Upper lobe of right lung (tissue), 1 donor: ENCODE measurements at regions not wholly inside any gene's neighbourhood (a gene's known extent, or its start where the extent isn't known, plus 50 kb on each side); places are given as distances from the start of the nearest gene placed in this dataset.

Source experiments
- ATAC-seq: fragments of 200-7000 bp; cut with Tn5 transposase; one replicate; pipeline ENCODE4 v1.9.1; 2020; ENCODE audit warnings: mild to moderate bottlenecking, moderate library complexity
- DNase-seq: peaks from one replicate; pipeline ENCODE4 v3.0.0-alpha.2; 2020
- H3K27ac ChIP-seq: fragments of 200-600 bp; one replicate; pipeline ENCODE4 v1.8.0; 2022
- H3K27me3 ChIP-seq: fragments of 200-600 bp; one replicate; pipeline ENCODE4 v1.8.0; 2022; ENCODE audit warnings: mild to moderate bottlenecking
- H3K36me3 ChIP-seq: fragments of 200-600 bp; one replicate; pipeline ENCODE4 v1.8.0; 2022
- H3K4me1 ChIP-seq: fragments of 200-600 bp; one replicate; pipeline ENCODE4 v1.8.0; 2022
- H3K4me3 ChIP-seq: fragments of 200-600 bp; one replicate; pipeline ENCODE4 v1.8.0; 2022; ENCODE audit warnings: mild to moderate bottlenecking
- H3K9me3 ChIP-seq: fragments of 200-600 bp; one replicate; pipeline ENCODE4 v1.8.0; 2022
- CTCF ChIP-seq: fragments of 200-600 bp; IDR thresholded peaks from one replicate; pipeline ENCODE4 v1.8.0; 2022; ENCODE audit warnings: antibody characterized with exemption
- intact Hi-C: fragments of 100-400 bp; cut with DNase I; formaldehyde crosslinking; loops from one replicate; pipeline ENCODE4 v1.11.0; 2022
- donor health status: DM: no; HTN: yes; CAD: no; lungs with severe emphysema.

- DNase-seq = no peak
- no peaks in the 10 kb centered on the region for H3K4me1 ChIP-seq
- intact Hi-C loops = no loop called here
- H3K27ac ChIP-seq = no peak overlapping the region
- ATAC-seq = no peak
- no peak overlapping the region for H3K4me3 ChIP-seq
- H3K27me3 ChIP-seq = no peaks in the 10 kb centered on the region
- TF ChIP-seq CTCF = no peak
- no peaks in the 10 kb centered on the region for H3K36me3 ChIP-seq
- H3K9me3 ChIP-seq = no peaks in the 10 kb centered on the region
Measured at GRCh38 chr12:91563011-91563765, 380.6 kb upstream of the DCN start.

GRCh38 chr12:91562476-91562875, 379.9 kb upstream of the DCN start:
- H3K4me3 ChIP-seq = peak overlapping the region; percentile 8
- ATAC-seq = peak; percentile 44
- H3K27ac ChIP-seq = no peak overlapping the region
- intact Hi-C loops = no loop called here
- no peak for TF ChIP-seq CTCF
- no peak for DNase-seq
- no peaks in the 10 kb centered on the region for H3K4me1 ChIP-seq
- H3K27me3 ChIP-seq = no peaks in the 10 kb centered on the region
- no peaks in the 10 kb centered on the region for H3K36me3 ChIP-seq
- no peaks in the 10 kb centered on the region for H3K9me3 ChIP-seq

GRCh38 chr12:91561958-91562325, 379.3 kb upstream of the DCN start:
- H3K27me3 ChIP-seq = no peaks in the 10 kb centered on the region
- H3K27ac ChIP-seq = no peak overlapping the region
- TF ChIP-seq CTCF = no peak
- no peak for DNase-seq
- intact Hi-C loops = no loop called here
- no peak overlapping the region for H3K4me3 ChIP-seq
- no peaks in the 10 kb centered on the region for H3K36me3 ChIP-seq
- H3K4me1 ChIP-seq = no peaks in the 10 kb centered on the region
- peak; percentile 32 for ATAC-seq
- H3K9me3 ChIP-seq = no peaks in the 10 kb centered on the region

- H3K27ac ChIP-seq = no peak overlapping the region
- no peak for TF ChIP-seq CTCF
- intact Hi-C loops = no loop called here
- no peak for ATAC-seq
- no peaks in the 10 kb centered on the region for H3K9me3 ChIP-seq
- H3K4me3 ChIP-seq = no peak overlapping the region
- H3K36me3 ChIP-seq = no peaks in the 10 kb centered on the region
- no peaks in the 10 kb centered on the region for H3K27me3 ChIP-seq
- DNase-seq = no peak
- no peaks in the 10 kb centered on the region for H3K4me1 ChIP-seq
Measured at GRCh38 chr12:91561301-91561957, 378.8 kb upstream of the DCN start.

GRCh38 chr12:91556909-91557308, 374.3 kb upstream of the DCN start:
- DNase-seq (peak; percentile 48), ATAC-seq (no peak)
- H3K4me1 ChIP-seq = no peaks in the 10 kb centered on the region
- TF ChIP-seq CTCF = no peak
- H3K9me3 ChIP-seq = no peaks in the 10 kb centered on the region
- H3K27me3 ChIP-seq = no peaks in the 10 kb centered on the region
- intact Hi-C loops = no loop called here
- no peak overlapping the region for H3K4me3 ChIP-seq
- H3K36me3 ChIP-seq = no peaks in the 10 kb centered on the region
- no peak overlapping the region for H3K27ac ChIP-seq
